ENCODE measurements at regions not wholly inside any gene's neighbourhood (a gene's known extent, or its start where the extent isn't known, plus 50 kb on each side); places are given as distances from the start of the nearest gene placed in this dataset.

DNA sequence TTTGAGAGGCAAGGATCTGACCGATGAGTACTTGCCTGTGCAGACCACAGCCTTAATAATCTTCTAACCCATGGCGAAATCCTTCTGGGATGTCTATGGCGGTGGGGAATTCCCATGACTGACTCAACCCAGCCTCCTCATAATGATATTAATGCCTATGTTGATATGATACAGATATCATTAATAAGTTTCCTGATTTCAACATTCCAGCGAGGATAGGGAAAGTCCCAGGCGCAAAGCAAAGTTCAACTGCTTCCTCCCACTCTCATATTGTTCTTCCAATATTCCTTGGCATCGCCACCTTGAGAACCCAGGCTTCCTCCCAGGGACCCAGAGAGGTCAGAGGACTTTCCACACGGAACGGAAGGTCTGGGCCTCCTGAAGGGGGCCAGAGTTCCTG is 110.3 kb upstream of the TMEM45B start:
- Histone ChIP-seq H3K4me2 (ENCODE audit: insufficient read depth, insufficient read length, low read length) (no peak overlapping the region), H4K8ac (replicated peaks; ENCODE audit: insufficient read length, low read depth, low read length) (no peak overlapping the region), H3K9ac (ENCODE audit: extremely low read depth, insufficient read length, low read length) (no peak overlapping the region), H2BK5ac (ENCODE audit: insufficient read length, low read length) (no peak overlapping the region), H3K4me1 (ENCODE audit: insufficient read depth, low read length) (no peaks in the 10 kb centered on the region), H3T11ph (ENCODE audit: low read length) (no peak overlapping the region), H2AFZ (ENCODE audit: low read length) (no peak overlapping the region), H3K27me3 (ENCODE audit: insufficient read depth, low read length) (no peaks in the 10 kb centered on the region), H2BK12ac (ENCODE audit: insufficient read length, low read depth, low read length) (no peak overlapping the region), H4K5ac (ENCODE audit: insufficient read length, low read depth, low read length) (no peak overlapping the region), H3K23ac (ENCODE audit: insufficient read length, low read depth, low read length) (no peak overlapping the region), H2BK15ac (ENCODE audit: low read depth, low read length) (no peak overlapping the region), H3K4ac (ENCODE audit: low read depth, low read length) (no peak overlapping the region), H3K79me2 (ENCODE audit: insufficient read depth, low read length) (no peaks in the 10 kb centered on the region), H2AK5ac (ENCODE audit: insufficient read length, low read length) (no peak overlapping the region), H2BK120ac (ENCODE audit: low read depth, low read length, poor library complexity, severe bottlenecking) (no peak overlapping the region), H3K14ac (ENCODE audit: insufficient read depth, low read length) (no peak overlapping the region), H3K9me3 (ENCODE audit: control insufficient read depth, low read depth, low read length) (no peaks in the 10 kb centered on the region), H4K20me1 (ENCODE audit: control insufficient read depth, insufficient read depth, insufficient read length) (no peaks in the 10 kb centered on the region), H2BK20ac (ENCODE audit: low read depth, low read length, poor library complexity, severe bottlenecking) (no peak overlapping the region), H4K91ac (ENCODE audit: insufficient read length, low read depth, low read length) (no peak overlapping the region), H3K79me1 (ENCODE audit: insufficient read depth, low read depth, low read length, poor library complexity, severe bottlenecking) (no peaks in the 10 kb centered on the region), H3K18ac (ENCODE audit: insufficient read length, low read depth, low read length) (no peak overlapping the region), H3K56ac (ENCODE audit: insufficient read length, low read depth, low read length) (no peak overlapping the region), H3K23me2 (ENCODE audit: insufficient read length, low read depth, low read length, poor library complexity, severe bottlenecking) (no peaks in the 10 kb centered on the region), H3K27ac (ENCODE audit: insufficient read length, low read depth, low read length) (no peak overlapping the region)
- H3K4me1 Mint-ChIP-seq, result peaks cover 3 to 4% of the 10 kb centered on the region in 2 experiments
- DNase-seq, result no peak
- TF ChIP-seq, protein P1, sequence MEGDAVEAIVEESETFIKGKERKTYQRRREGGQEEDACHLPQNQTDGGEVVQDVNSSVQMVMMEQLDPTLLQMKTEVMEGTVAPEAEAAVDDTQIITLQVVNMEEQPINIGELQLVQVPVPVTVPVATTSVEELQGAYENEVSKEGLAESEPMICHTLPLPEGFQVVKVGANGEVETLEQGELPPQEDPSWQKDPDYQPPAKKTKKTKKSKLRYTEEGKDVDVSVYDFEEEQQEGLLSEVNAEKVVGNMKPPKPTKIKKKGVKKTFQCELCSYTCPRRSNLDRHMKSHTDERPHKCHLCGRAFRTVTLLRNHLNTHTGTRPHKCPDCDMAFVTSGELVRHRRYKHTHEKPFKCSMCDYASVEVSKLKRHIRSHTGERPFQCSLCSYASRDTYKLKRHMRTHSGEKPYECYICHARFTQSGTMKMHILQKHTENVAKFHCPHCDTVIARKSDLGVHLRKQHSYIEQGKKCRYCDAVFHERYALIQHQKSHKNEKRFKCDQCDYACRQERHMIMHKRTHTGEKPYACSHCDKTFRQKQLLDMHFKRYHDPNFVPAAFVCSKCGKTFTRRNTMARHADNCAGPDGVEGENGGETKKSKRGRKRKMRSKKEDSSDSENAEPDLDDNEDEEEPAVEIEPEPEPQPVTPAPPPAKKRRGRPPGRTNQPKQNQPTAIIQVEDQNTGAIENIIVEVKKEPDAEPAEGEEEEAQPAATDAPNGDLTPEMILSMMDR (conservative IDR thresholded peaks at IDR 0.05), result no peak
- peaks cover 16% of the 10 kb centered on the region for H3K27me3 Mint-ChIP-seq (ENCODE audit: low read depth)
- no peaks in the 10 kb centered on the region; a peak in 1 of 5 replicates for H3K9me3 Mint-ChIP-seq
- no peak overlapping the region for H3K27ac Mint-ChIP-seq
- H3K4me3 Mint-ChIP-seq, result no peak overlapping the region
- WGBS (ENCODE audit: extremely low coverage, insufficient read length, low lambda C conversion rate), result no CpG with 5 or more reads among the region's 8 CpGs
- no peaks in the 10 kb centered on the region; a peak in 1 of 7 replicates for H3K36me3 Mint-ChIP-seq (ENCODE audit: insufficient read depth in 1 of 3, low read depth in 3 of 3)
